Choroid plexus epithelial cell (primary cell): ENCODE measurements at regions not wholly inside any gene's neighbourhood (a gene's known extent, or its start where the extent isn't known, plus 50 kb on each side); places are given as distances from the start of the nearest gene placed in this dataset.
"Not testable (repeated sequence)": the region's sequence is repeated elsewhere in the genome, so short reads cannot be mapped to it uniquely, and the experiment has no call there.

Experiments used
- DNase-seq: peaks from one replicate; pipeline ENCODE4 v3.0.0-alpha.2; 2010; ENCODE audit warnings: low read depth
- H3K4me3 ChIP-seq: 2 replicates; pipeline ENCODE4 v1.5.1; 2011; ENCODE audit warnings: low read depth, mild to moderate bottlenecking, control low read depth, low read length, moderate library complexity

DNA sequence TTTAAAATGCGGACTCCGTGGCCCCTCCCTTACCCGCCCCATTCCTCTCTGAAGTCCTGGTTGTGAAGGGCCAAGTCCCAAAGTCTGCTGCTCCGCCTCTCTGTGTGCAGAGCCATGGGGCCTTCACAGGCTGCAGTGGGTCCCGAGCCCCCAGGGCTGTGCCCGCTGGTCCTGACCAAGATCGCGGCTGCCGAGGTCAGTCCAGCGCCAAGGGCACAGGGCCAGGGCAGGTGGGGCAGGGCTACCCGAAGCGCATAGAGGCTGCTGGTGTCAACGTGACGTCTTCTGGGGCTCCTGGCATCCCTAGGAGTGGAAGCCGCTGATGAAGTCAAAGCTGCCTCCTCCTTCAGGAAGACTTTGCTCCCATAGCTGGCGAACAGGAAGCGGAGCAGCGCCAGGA lies 858.8 kb downstream of the TUBA3C start:
- not testable (repeated sequence) for H3K4me3 ChIP-seq, DNase-seq

DNA sequence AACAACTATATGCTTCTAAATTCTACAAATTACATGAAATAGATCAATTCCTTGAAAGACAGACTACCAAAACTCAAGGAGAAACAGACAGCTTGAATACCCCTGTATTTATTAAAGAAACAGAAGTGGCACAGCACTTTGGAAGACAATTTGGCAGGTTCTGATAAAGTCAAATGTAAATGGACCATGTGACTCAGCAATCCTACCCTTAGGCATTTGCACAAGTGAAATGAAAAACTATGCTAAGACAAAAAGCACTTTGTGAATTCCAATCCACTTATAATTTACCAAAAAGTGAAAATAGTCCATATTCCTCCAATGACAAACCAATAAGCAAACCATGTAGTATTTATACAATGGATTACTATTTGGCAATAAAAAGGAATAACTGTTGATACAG lies 862.0 kb downstream of the TUBA3C start:
- DNase-seq, result not testable (repeated sequence)

DNA sequence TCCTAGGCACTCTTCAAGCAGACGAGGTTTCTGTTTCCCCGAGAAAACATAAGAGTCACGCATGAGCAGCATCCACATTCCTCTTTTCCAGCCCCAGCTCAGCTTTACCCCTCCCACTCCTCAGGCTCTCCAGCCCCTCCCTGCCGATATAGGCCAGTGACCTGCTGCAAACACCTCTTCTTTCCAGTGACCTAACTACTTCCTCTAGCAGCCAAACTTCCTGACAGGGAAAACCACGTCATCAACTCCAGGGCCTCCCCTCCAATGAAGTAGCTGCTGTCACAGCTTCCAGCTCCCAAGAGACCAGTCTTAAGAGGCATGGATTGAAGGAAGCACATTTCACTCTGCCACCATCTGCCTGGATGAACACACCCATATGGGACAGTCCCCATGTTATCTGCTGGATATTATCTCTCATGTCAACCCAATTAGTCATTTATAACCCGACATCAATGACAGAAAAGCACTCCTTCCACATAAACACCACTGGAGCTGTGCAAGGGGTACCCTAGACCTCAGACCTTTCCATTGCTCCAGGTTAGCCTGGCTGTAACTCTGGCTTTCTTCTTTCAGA lies 878.3 kb downstream of the TUBA3C start:
- DNase-seq, H3K4me3 ChIP-seq: not testable (repeated sequence)

More for the DNA sequence above, 862.0 kb downstream of the TUBA3C start:
- not testable (repeated sequence) for H3K4me3 ChIP-seq

DNA sequence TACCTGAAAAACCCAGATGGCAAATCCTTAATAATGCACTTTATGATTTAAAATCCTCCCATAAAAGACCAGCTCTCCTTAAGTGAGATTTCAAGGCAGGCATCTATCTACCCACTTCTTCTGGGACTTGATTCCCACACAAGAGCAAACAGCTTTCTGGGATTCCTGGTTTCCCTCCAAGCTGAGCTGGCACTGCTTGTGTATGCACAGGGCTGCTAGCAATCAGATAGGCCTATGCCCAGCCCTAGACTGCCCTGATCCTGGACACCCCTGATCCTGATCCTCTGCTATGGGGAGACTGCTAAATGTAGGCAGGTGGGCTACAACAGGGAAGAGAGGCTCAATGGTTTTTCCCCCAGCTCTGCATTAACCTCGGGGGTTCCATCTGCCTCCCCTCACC lies 880.7 kb downstream of the TUBA3C start:
- not testable (repeated sequence) for DNase-seq, H3K4me3 ChIP-seq

DNA sequence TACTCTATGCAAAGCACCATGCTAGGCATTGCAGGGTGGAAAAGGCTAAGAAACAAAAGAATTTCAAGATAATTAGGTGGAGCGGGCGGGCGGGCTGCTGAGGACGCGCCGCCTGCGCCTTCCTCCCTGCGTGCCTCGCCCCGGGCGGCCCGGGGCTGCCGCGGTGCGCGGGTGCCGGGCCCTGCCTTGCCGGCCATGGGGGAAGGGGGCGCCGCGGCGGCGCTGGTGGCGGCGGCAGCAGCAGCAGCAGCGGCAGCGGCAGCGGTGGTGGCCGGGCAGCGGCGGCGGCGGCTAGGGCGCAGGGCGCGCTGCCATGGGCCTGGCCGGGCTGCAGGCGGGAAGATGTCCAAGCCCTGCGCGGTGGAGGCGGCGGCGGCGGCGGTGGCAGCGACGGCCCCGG lies 884.3 kb downstream of the TUBA3C start:
- H3K4me3 ChIP-seq, DNase-seq: not testable (repeated sequence)

DNA sequence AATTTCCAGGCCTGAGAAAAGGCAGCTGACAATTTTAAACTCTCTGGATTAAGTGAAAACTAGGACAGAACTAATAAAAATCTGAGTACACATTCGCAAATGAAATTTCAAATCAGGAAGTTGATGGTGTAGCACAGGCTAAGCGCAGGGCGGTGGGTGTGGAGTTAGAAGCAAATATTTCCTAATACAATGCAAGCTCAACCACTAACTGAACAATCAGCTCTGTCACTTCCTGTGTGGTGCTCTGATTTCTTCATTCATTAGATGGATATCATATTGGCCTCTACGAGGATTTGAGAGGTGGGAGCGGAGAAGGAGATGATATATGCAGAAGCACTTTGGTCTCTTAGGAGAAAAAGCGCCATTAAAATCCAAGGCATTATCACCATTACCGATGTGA lies 885.0 kb downstream of the TUBA3C start:
- H3K4me3 ChIP-seq, DNase-seq: not testable (repeated sequence)

DNA sequence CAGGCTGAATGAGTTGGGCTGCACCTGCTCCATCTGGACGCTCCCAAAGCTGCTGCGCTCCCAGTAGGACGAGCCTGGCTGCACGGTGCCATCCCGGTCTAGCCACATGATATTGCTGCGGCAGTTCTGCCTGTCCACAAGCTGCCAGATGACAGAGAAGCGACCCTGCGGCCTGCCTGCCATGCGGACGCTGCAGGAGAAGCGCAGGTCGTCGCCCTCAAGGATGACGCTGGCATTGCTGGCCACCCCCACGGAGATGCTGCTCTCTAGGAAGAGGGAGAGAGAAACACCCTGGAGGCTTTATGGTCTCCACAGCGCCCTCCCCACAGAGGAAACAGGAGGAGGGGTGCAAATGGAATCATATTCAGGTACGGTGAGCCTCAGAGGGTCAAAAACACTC lies 887.3 kb downstream of the TUBA3C start:
- not testable (repeated sequence) for H3K4me3 ChIP-seq, DNase-seq

DNA sequence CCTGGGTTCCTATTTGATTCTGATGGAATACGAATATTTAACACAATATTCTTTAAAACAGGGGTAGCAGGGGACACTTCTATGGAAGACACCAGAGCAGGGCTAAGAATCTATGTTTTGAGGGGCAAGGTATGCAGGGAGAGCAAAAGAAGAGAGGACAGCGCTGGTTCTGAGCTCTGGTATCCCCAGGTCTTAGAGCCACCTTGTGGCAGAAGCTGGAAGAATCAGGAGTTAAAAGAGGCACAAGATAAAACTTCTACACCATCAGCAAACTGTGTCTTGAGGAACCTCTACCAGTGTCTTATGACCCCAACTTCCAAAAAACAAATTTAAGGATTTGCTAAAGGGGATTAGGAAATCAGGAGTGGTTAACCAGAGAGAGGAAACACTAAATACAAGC lies 894.8 kb downstream of the TUBA3C start:
- not testable (repeated sequence) for H3K4me3 ChIP-seq, DNase-seq

DNA sequence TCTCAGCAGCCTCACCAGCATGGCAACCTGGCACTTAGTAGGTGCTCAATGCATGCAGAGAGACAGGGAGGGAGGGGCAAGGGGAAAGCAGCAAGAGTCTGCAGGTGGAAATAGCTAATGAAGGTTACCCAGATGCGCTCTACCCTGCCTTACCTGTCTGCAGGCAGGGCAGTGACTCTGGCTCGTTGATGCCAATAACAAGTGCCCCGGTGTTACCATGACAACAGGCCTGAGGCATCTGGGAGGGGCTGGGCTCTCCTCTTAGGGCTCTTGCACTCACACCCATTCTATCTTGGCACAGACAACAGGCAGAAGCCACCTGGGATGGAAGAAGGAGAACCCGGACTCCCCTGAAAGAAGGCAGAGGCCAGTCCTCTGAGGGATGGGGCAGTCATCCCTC lies 896.0 kb downstream of the TUBA3C start:
- H3K4me3 ChIP-seq, DNase-seq: not testable (repeated sequence)

DNA sequence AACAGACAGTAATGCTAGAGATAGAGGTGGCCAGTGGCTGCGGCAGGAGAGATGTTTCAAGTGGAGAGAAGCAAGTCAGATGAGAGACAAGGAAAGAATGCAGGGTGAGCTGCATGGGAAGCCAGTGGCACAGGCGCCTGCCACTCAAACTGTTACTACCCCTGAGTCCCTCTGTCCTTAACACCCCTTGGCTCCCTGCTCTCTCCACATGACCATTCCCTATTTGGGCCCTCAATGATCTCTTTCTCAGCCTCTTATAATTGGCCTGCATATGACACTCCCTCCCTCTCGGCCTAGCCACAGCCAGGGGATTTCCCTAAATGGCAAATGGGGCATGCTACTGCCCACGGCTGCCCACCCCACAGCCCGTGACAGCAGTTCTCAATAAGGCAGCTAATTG lies 897.6 kb downstream of the TUBA3C start:
- H3K4me3 ChIP-seq, DNase-seq: not testable (repeated sequence)

DNA sequence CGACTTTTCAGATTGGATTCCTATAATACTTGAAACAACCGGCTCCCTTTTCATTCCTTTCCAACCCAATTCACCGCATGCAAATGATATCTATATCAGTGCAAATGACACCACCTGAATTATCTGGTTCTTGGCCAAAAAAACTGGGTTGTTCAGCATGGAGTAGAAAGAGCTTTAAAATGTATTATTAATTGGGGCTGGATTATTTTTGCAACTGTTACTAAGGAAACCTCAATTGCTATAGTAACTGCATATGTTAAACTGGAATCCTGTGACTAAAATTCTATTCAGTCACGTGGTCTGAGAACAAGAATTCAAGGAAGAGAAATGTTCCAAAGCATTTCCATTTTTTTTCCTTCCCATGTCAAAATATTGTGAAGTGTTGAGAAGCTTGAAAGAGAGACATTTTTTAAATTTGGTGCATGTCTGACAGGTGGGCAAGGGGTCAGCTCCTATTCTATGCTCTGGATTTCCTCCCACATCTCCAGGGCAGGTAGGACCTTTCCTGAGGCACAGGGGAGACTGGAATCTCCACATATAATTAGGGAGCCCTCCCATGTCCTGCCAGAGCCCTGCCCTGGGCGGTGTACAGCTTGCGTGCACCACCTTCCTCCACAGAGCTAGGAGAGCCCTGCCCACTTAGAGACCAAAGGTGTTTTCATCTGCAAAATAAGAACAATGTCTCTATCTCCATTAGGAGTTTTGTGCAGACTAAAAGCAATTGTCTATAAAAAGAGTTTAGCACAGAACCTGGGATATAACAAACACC lies 899.6 kb downstream of the TUBA3C start:
- not testable (repeated sequence) for H3K4me3 ChIP-seq, DNase-seq

DNA sequence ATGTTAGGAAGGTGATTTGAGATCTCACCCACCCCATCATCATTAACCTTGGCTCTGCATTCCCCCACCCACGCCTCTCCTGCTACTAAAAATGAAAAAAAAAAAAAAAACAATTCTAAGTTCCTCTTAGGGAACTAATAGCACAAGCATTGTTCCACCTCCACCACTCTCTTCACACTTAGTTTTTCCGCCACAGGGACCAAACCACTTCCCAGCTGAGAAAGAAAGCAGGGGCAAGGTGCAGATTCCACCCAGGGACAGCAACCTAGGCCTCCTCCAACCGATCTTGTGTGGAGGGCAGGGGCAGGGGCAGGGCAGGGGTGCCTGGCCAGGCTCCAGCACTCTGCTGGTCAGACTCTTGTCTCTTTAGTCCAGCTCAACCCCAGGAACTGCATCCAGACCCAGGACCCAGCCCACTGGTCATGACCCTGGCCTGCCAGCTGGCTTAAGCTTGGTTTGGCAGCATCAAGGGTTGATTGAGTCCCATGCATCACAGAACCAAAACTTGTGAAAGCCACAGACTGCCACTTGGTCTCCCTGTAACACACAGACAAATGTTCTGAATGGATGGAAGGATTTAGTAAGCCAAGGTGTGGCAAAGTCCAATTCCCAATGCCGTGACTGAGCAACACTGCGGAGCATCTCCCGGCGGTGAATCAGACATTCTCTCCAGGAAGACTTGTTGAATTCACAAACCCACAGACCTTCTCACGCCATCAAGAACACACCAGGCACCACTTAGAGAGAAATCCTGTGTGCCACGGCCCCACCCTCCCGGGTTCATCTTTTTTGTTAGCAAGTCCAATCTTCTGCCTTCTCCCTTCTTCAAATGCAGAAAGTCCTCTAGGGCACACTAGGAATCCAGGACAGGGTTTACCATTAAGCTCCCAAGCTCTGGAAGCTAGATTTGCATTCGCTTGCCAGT lies 900.5 kb downstream of the TUBA3C start:
- not testable (repeated sequence) for H3K4me3 ChIP-seq, DNase-seq

DNA sequence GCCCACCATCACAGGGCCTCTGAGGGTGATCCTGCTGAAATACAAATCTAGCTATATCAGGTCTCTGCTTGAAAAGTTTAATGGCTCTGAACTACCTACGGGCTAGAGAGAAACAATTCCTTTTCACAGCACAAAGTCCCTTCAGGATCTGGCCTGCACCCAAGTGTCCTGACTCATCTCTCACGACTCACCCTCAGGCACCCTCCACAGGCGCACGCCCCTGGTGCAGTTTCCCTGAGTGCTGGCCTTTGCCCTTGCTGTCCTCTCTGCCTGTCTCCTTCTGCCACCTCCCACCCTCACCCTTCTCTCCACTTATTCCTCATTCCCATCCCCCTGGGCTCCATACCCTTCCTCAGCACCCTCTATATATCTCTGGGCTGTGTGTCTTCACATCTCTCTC lies 901.7 kb downstream of the TUBA3C start:
- not testable (repeated sequence) for H3K4me3 ChIP-seq, DNase-seq

DNA sequence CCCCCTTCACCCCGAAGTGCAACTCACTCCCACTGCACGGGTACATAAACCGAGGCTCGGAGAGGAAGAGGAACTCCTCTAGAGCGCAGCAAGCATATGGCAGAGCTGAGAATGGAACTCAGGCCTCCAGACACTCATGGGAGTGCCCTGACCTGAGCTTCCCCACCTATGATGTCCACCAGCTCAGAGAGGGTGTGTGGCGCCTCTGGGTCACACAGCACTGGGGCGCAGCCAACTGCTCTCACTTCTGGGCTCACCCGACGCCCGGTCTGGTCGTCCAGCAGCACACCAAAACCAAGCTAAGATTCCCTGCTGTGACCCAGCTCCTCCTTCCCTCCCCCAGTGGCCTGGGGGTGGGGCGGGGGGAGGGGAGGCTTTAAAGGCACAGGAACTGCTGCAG lies 904.3 kb downstream of the TUBA3C start:
- DNase-seq, H3K4me3 ChIP-seq: not testable (repeated sequence)

DNA sequence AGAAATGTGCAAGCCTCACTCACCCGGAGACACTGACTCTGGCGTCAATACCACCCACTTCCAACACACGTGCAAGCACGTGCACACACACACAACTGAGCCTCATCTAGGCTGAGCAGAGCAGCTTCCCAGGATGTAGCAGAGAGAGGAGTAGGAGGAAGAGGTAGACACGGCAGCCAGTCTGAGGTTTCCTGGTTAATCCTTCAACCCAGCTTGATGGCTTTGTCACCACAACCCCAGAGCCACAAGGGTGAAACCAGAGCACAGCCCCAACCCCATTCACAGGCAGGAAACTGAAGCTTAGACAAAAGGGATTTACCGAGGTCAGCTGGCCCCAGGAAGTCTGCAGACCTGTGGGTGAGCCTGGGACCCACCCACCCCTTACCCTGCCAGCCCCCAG lies 905.3 kb downstream of the TUBA3C start:
- H3K4me3 ChIP-seq, DNase-seq: not testable (repeated sequence)

DNA sequence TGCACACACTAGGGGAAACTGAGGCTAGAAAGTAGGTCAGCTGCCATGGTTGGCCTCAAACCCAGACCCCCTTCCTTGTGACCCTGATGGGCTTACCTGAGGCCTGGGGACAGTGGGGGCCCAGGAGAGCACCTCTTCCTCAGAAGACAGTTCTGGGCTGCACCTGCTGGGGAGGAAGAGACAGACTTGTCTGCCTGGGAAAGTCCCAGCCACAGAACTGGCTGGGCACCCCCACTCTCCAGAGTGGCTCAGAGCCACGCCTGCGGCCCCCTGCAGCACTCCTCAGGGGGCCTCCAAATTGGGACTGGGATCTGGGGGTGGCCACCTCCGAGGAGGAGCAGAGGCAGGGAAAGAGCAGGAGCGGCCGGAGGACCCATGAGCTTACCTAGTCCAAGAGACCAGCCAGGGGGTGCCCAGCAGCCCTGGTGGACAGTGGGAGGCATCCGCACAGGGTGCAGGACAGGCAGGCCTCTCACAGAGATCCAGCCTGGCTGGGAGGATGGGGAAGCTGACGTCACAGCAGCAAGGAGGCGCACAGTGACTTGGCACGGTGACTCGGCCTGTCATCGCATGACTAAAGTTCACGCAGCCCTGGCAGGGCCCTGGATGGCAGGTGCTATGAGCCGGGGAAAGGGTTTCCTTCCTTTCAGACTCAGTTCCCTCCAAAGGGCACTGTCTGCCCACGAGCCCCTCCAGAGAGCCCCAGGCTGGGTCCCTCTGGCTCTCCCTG lies 907.7 kb downstream of the TUBA3C start:
- DNase-seq, H3K4me3 ChIP-seq: not testable (repeated sequence)

DNA sequence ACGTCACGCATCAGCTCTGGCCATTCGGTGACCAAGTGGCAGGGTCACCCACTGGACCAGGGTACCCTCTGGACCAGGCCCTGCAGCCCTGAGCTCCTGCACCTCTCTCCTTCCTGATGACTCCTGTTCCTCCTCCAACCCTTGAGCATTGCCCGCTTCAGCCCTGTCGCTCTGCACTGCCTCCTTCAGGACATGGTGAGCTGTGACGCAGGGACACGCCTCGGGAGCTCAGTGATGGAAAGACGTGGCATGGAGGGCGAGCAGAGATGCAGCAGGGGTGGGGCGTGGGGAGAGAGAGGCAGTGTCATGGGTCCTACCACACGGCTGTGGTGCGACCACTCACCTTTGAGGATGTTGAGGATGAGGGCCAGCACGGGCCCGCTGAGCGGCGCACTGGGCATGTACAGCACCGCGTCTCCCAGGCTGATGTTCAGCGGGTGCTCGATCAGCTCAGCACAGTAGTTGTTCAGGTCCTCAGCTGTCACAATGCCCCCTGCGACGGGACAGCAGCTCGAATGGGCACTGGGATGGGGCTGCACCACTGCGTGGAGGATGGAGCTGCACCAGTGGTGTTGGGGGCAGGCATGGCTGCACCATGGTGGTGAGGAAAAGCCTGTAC lies 922.7 kb downstream of the TUBA3C start:
- not testable (repeated sequence) for H3K4me3 ChIP-seq, DNase-seq

DNA sequence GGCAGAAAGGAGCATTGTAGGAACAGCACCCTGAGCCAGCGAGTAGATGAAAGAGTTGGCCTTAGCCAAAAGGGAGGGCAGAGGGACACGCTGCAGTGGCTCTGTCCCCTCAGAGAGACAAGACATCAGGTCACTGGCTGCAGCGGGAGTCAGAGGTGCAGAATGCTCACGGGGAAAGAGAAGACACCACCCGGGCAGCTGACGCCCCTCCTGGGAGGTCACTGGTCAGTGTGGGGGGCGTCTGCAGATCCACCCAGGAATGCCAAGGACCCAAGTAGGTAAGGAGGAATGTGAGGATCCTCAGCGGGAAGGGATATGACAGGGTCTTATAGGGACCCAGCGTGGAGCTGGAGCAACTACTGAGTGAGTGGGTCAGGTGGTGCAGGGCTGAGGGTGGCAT lies 923.9 kb downstream of the TUBA3C start:
- H3K4me3 ChIP-seq, DNase-seq: not testable (repeated sequence)

DNA sequence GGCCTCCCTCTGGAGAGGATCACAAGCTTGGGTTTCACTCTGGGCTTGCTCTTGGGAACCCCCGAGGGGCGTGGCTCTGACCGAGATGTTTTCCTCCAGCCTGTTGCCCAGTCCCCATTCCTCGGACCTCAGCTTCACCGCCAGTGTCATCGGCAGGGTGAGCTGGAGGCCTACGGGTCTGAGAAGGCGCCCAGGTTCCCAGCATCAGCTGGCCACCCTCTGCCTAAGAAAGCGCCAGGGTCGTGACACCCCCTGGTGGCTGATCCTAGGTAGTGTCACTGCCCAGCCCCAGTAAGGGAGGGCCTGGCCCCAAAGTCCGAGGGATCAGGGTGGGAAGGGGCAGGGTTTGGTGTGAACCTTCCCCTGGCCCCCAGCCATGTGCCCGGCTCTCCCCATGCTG lies 928.8 kb downstream of the TUBA3C start:
- H3K4me3 ChIP-seq, DNase-seq: not testable (repeated sequence)
